ENCODE measurements at regions not wholly inside any gene's neighbourhood (a gene's known extent, or its start where the extent isn't known, plus 50 kb on each side); places are given as distances from the start of the nearest gene placed in this dataset.
A peak's percentile ranks its signal among the peaks of the same experiment; 100 is the strongest.
"Not testable (repeated sequence)": the region's sequence is repeated elsewhere in the genome, so short reads cannot be mapped to it uniquely, and the experiment has no call there.

- H3K27me3 Mint-ChIP-seq (ENCODE audit: low read depth, poor library complexity), result peaks cover 6% of the 10 kb centered on the region
- no peak for TF ChIP-seq CTCF (IDR thresholded peaks at IDR 0.05)
- no peaks in the 10 kb centered on the region for H3K36me3 Mint-ChIP-seq (ENCODE audit: low read depth)
- no peak for DNase-seq
- H3K27ac Mint-ChIP-seq, result no peak overlapping the region
- H3K4me3 Mint-ChIP-seq, result no peak overlapping the region
- no peaks in the 10 kb centered on the region for H3K9me3 Mint-ChIP-seq
- no peaks in the 10 kb centered on the region for H3K4me1 Mint-ChIP-seq
Observed at GRCh38 chr9:71286146-71286545, 164.7 kb upstream of the TRPM3 start.

- peak; percentile 46 for DNase-seq
- peak; percentile 86 for TF ChIP-seq CTCF (IDR thresholded peaks at IDR 0.05)
- Mint-ChIP-seq H3K36me3 (ENCODE audit: low read depth) (no peaks in the 10 kb centered on the region), H3K9me3 (no peaks in the 10 kb centered on the region), H3K27me3 (ENCODE audit: low read depth, poor library complexity) (peaks cover 6% of the 10 kb centered on the region), H3K4me3 (no peak overlapping the region), H3K4me1 (no peaks in the 10 kb centered on the region), H3K27ac (no peak overlapping the region)
Observed at GRCh38 chr9:71285191-71285656, 163.8 kb upstream of the TRPM3 start.

GRCh38 chr9:71282116-71282515 lies 160.7 kb upstream of the TRPM3 start:
- H3K27me3 Mint-ChIP-seq (ENCODE audit: low read depth, poor library complexity); H3K9me3 Mint-ChIP-seq; H3K27ac Mint-ChIP-seq; H3K4me3 Mint-ChIP-seq; H3K4me1 Mint-ChIP-seq; H3K36me3 Mint-ChIP-seq (ENCODE audit: low read depth); DNase-seq: not testable (repeated sequence)

- TF ChIP-seq CTCF (IDR thresholded peaks at IDR 0.05), result no peak
- Mint-ChIP-seq H3K36me3 (ENCODE audit: low read depth) (no peaks in the 10 kb centered on the region), H3K4me3 (no peak overlapping the region), H3K9me3 (no peaks in the 10 kb centered on the region), H3K27me3 (ENCODE audit: low read depth, poor library complexity) (peaks cover 2% of the 10 kb centered on the region), H3K27ac (no peak overlapping the region), H3K4me1 (no peaks in the 10 kb centered on the region)
- DNase-seq, result no peak
Observed at GRCh38 chr9:71279151-71279739, 157.8 kb upstream of the TRPM3 start.

- peaks cover 8% of the 10 kb centered on the region for H3K4me1 Mint-ChIP-seq
- H3K27me3 Mint-ChIP-seq (ENCODE audit: low read depth, poor library complexity), result no peaks in the 10 kb centered on the region
- no peaks in the 10 kb centered on the region for H3K9me3 Mint-ChIP-seq
- no peak overlapping the region for H3K4me3 Mint-ChIP-seq
- H3K27ac Mint-ChIP-seq, result no peak overlapping the region
- no peak for TF ChIP-seq CTCF (IDR thresholded peaks at IDR 0.05)
- no peaks in the 10 kb centered on the region for H3K36me3 Mint-ChIP-seq (ENCODE audit: low read depth)
- DNase-seq, result no peak
Observed at GRCh38 chr9:71273613-71274012, 152.2 kb upstream of the TRPM3 start.

GRCh38 chr9:71271602-71272001 lies 150.2 kb upstream of the TRPM3 start:
- Mint-ChIP-seq H3K9me3 (no peaks in the 10 kb centered on the region), H3K4me3 (no peak overlapping the region), H3K27me3 (ENCODE audit: low read depth, poor library complexity) (no peaks in the 10 kb centered on the region), H3K4me1 (peaks cover 9% of the 10 kb centered on the region), H3K36me3 (ENCODE audit: low read depth) (no peaks in the 10 kb centered on the region), H3K27ac (no peak overlapping the region)
- no peak for DNase-seq
- TF ChIP-seq CTCF (IDR thresholded peaks at IDR 0.05), result no peak
